Trophoblast cell (in vitro differentiated cells and primary cell): ENCODE measurements at regions not wholly inside any gene's neighbourhood (a gene's known extent, or its start where the extent isn't known, plus 50 kb on each side); places are given as distances from the start of the nearest gene placed in this dataset.
"Not testable (repeated sequence)": the region's sequence is repeated elsewhere in the genome, so short reads cannot be mapped to it uniquely, and the experiment has no call there.

Experiments
- DNase-seq, 2 donors: peaks; one replicate each; pipeline ENCODE4 v3.0.0-alpha.2; 2016
- H2AFZ ChIP-seq: 2 replicates; pipeline ENCODE4 v1.6.1; 2013; ENCODE audit warnings: low read length, moderate library complexity, mild to moderate bottlenecking; ENCODE audit not compliant: insufficient read depth, poor library complexity
- H2AK5ac ChIP-seq: 2 replicates; pipeline ENCODE4 v1.6.1; 2013; ENCODE audit warnings: mild to moderate bottlenecking, low read length
- H2BK120ac ChIP-seq: 2 replicates; pipeline ENCODE4 v1.6.1; 2013; ENCODE audit warnings: low read length, mild to moderate bottlenecking, moderate library complexity; ENCODE audit not compliant: insufficient read depth, poor library complexity
- H2BK12ac ChIP-seq: 2 replicates; pipeline ENCODE4 v1.6.1; 2013; ENCODE audit warnings: mild to moderate bottlenecking, low read length, moderate library complexity
- H2BK5ac ChIP-seq: 2 replicates; pipeline ENCODE4 v1.6.1; 2013; ENCODE audit warnings: low read length, low read depth, moderate library complexity, mild to moderate bottlenecking; ENCODE audit not compliant: poor library complexity
- H3K14ac ChIP-seq: 2 replicates; pipeline ENCODE4 v1.6.1; 2013; ENCODE audit warnings: mild to moderate bottlenecking, low read length
- H3K18ac ChIP-seq: 2 replicates; pipeline ENCODE4 v1.6.1; 2013; ENCODE audit warnings: mild to moderate bottlenecking, low read length
- H3K23ac ChIP-seq: 2 replicates; pipeline ENCODE4 v1.6.1; 2013; ENCODE audit warnings: low read length
- H3K27ac ChIP-seq: 2 replicates; pipeline ENCODE4 v1.5.1; 2013; ENCODE audit warnings: low read depth, mild to moderate bottlenecking, inconsistent platforms, low read length, moderate library complexity
- H3K27me3 ChIP-seq: 2 replicates; pipeline ENCODE4 v1.6.1; 2013; ENCODE audit warnings: inconsistent platforms, mild to moderate bottlenecking, low read length, moderate library complexity; ENCODE audit not compliant: insufficient read depth
- H3K36me3 ChIP-seq, 2 experiments: 1 replicate in 1 of 2; 2 replicates in 1 of 2; pipeline ENCODE4 v1.6.1; 2013; ENCODE audit warnings: low read length in 2 of 2, mild to moderate bottlenecking in 2 of 2, moderate library complexity in 1 of 2; ENCODE audit not compliant: insufficient read depth in 2 of 2, control insufficient read depth in 1 of 2
- H3K4ac ChIP-seq: 2 replicates; pipeline ENCODE4 v1.6.1; 2013; ENCODE audit warnings: low read depth, mild to moderate bottlenecking, low read length, moderate library complexity
- H3K4me1 ChIP-seq, 2 experiments: 1 replicate in 1 of 2; 2 replicates in 1 of 2; pipeline ENCODE4 v1.6.1; 2013; ENCODE audit warnings: low read length in 2 of 2, mild to moderate bottlenecking in 2 of 2, moderate library complexity in 1 of 2; ENCODE audit not compliant: insufficient read depth in 2 of 2, control insufficient read depth in 1 of 2
- H3K4me2 ChIP-seq: 2 replicates; pipeline ENCODE4 v1.6.1; 2013; ENCODE audit warnings: inconsistent platforms, mild to moderate bottlenecking, low read length, moderate library complexity
- H3K4me3 ChIP-seq: 2 replicates; pipeline ENCODE4 v1.5.1; 2013; ENCODE audit warnings: mild to moderate bottlenecking, low read depth, low read length, inconsistent platforms
- H3K79me1 ChIP-seq: one replicate; pipeline ENCODE4 v1.6.1; 2013; ENCODE audit warnings: low read length
- H3K79me2 ChIP-seq: 2 replicates; pipeline ENCODE4 v1.6.1; 2013; ENCODE audit warnings: low read length, mild to moderate bottlenecking; ENCODE audit not compliant: control insufficient read depth, insufficient read depth, poor library complexity
- H3K9ac ChIP-seq: 2 replicates; pipeline ENCODE4 v1.6.1; 2013; ENCODE audit warnings: mild to moderate bottlenecking, low read length
- H3K9me3 ChIP-seq: 2 replicates; pipeline ENCODE4 v1.6.1; 2013; ENCODE audit warnings: low read depth, mild to moderate bottlenecking, control low read depth, inconsistent platforms, low read length; ENCODE audit not compliant: insufficient read depth
- H4K12ac ChIP-seq: 2 replicates; pipeline ENCODE4 v1.6.1; 2013; ENCODE audit warnings: low read depth, mild to moderate bottlenecking, low read length, moderate library complexity
- H4K8ac ChIP-seq: 2 replicates; pipeline ENCODE4 v1.6.1; 2013; ENCODE audit warnings: low read depth, mild to moderate bottlenecking, low read length, moderate library complexity
- H4K91ac ChIP-seq: one replicate; pipeline ENCODE4 v1.6.1; 2013; ENCODE audit warnings: low read depth, mild to moderate bottlenecking, low read length, moderate library complexity
- whole genome bisulfite sequencing: extraction: QIAGEN DNeasy Blood & Tissue Kit; methylation state at CpG from one replicate; pipeline ENCODE4 v1.1.7; 2013; ENCODE audit warnings: missing lambda C conversion rate; ENCODE audit not compliant: insufficient read length, insufficient coverage; ENCODE audit errors: extremely low coverage; 5-methylcytosine and 5-hydroxymethylcytosine counted together

- Histone ChIP-seq H3K4ac (no peak overlapping the region), H4K12ac (no peak overlapping the region), H3K27ac (no peak overlapping the region), H3K9ac (no peak overlapping the region), H2BK120ac (no peak overlapping the region), H2BK5ac (no peak overlapping the region), H3K79me1 (no peaks in the 10 kb centered on the region), H3K4me1 (no peaks in the 10 kb centered on the region), H3K36me3 (no peaks in the 10 kb centered on the region), H2BK12ac (no peak overlapping the region), H3K9me3 (peaks cover 2% of the 10 kb centered on the region), H3K14ac (no peak overlapping the region), H3K4me2 (no peak overlapping the region), H3K27me3 (no peaks in the 10 kb centered on the region), H3K79me2 (no peaks in the 10 kb centered on the region), H4K91ac (no peak overlapping the region), H3K4me3 (no peak overlapping the region), H2AFZ (no peak overlapping the region), H2AK5ac (no peak overlapping the region), H3K18ac (no peak overlapping the region), H4K8ac (no peak overlapping the region), H3K23ac (no peak overlapping the region)
- no peak for DNase-seq
- no CpG with 5 or more reads among the region's 8 CpGs for WGBS
These were observed 125.8 kb upstream of the PCBD1 start for GRCh38 chr10:71014021-71014805.

DNA sequence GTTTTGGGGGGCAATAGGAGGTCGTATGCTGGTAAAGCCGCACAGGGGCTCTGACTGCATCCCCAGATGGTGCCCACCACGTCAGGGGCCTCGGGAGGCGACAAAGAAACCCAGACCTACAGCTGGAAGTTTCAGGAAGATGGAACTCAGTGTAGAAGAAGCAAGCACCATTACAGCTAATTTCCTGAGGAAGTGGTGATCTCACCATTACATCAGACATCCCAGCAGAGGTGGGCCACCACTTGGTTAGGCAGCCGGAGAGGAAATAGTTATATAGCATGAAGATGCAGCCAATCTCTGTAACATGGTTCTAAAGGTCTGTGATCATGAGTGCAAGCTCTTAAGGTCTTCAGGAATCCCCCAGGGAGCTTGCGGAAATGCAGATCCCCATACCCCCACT, 127.3 kb upstream of the PCBD1 start:
- H4K91ac ChIP-seq: no peak overlapping the region
- no peak overlapping the region for H3K23ac ChIP-seq
- H2AK5ac ChIP-seq: no peak overlapping the region
- H3K4me2 ChIP-seq: no peak overlapping the region
- no peak overlapping the region for H4K12ac ChIP-seq
- no peak overlapping the region for H3K18ac ChIP-seq
- no peaks in the 10 kb centered on the region for H3K27me3 ChIP-seq
- H2BK120ac ChIP-seq: no peak overlapping the region
- no peak overlapping the region for H2AFZ ChIP-seq
- no peaks in the 10 kb centered on the region for H3K36me3 ChIP-seq
- no peaks in the 10 kb centered on the region for H3K79me2 ChIP-seq
- H3K4ac ChIP-seq: no peak overlapping the region
- no peak for DNase-seq
- no peaks in the 10 kb centered on the region for H3K79me1 ChIP-seq
- H2BK5ac ChIP-seq: no peak overlapping the region
- H3K27ac ChIP-seq: no peak overlapping the region
- H3K4me3 ChIP-seq: no peak overlapping the region
- H3K4me1 ChIP-seq: no peaks in the 10 kb centered on the region
- peaks cover 2% of the 10 kb centered on the region for H3K9me3 ChIP-seq
- WGBS: no CpG with 5 or more reads among the region's 7 CpGs
- H3K14ac ChIP-seq: no peak overlapping the region
- H4K8ac ChIP-seq: no peak overlapping the region
- H3K9ac ChIP-seq: no peak overlapping the region
- H2BK12ac ChIP-seq: no peak overlapping the region

- H2BK5ac ChIP-seq, DNase-seq, H3K9me3 ChIP-seq, H4K8ac ChIP-seq, H2AFZ ChIP-seq, H3K14ac ChIP-seq, H3K79me2 ChIP-seq, H3K79me1 ChIP-seq, H3K27ac ChIP-seq, H3K23ac ChIP-seq, H3K4me1 ChIP-seq, H3K4me3 ChIP-seq, H4K12ac ChIP-seq, H3K18ac ChIP-seq, H2BK12ac ChIP-seq, H3K4me2 ChIP-seq, H3K27me3 ChIP-seq, H2AK5ac ChIP-seq, H3K4ac ChIP-seq, H2BK120ac ChIP-seq, H4K91ac ChIP-seq, H3K9ac ChIP-seq, H3K36me3 ChIP-seq: not testable (repeated sequence)
- no CpG with 5 or more reads among the region's 1 CpG for whole genome bisulfite sequencing
These were observed 131.7 kb upstream of the PCBD1 start for GRCh38 chr10:71020061-71020460.

- no peaks in the 10 kb centered on the region for H3K36me3 ChIP-seq
- no peaks in the 10 kb centered on the region for H3K79me1 ChIP-seq
- H3K4ac ChIP-seq: no peak overlapping the region
- H2AFZ ChIP-seq: no peak overlapping the region
- no peak overlapping the region for H4K8ac ChIP-seq
- peaks cover 2% of the 10 kb centered on the region for H3K9me3 ChIP-seq
- H2BK5ac ChIP-seq: no peak overlapping the region
- H3K27ac ChIP-seq: no peak overlapping the region
- no peak for DNase-seq
- no peak overlapping the region for H4K91ac ChIP-seq
- H3K9ac ChIP-seq: no peak overlapping the region
- H2BK120ac ChIP-seq: no peak overlapping the region
- WGBS: no CpG with 5 or more reads among the region's 3 CpGs
- no peak overlapping the region for H3K14ac ChIP-seq
- H3K4me1 ChIP-seq: no peaks in the 10 kb centered on the region
- no peak overlapping the region for H4K12ac ChIP-seq
- no peak overlapping the region for H2AK5ac ChIP-seq
- no peak overlapping the region for H3K4me2 ChIP-seq
- H3K79me2 ChIP-seq: no peaks in the 10 kb centered on the region
- H3K18ac ChIP-seq: no peak overlapping the region
- no peaks in the 10 kb centered on the region for H3K27me3 ChIP-seq
- H3K4me3 ChIP-seq: no peak overlapping the region
- H3K23ac ChIP-seq: no peak overlapping the region
- no peak overlapping the region for H2BK12ac ChIP-seq
These were observed 133.0 kb upstream of the PCBD1 start for GRCh38 chr10:71021402-71021801.
